Esophagus (tissue), 2 donors: ENCODE measurements at regions not wholly inside any gene's neighbourhood (a gene's known extent, or its start where the extent isn't known, plus 50 kb on each side); places are given as distances from the start of the nearest gene placed in this dataset.

ENCODE experiments used
- H3K27ac ChIP-seq, 2 donors: one replicate each; pipeline ENCODE4 v1.5.1; 2013; ENCODE audit warnings: low read depth in 2 of 2, mild to moderate bottlenecking in 2 of 2, inconsistent platforms in 1 of 2, low read length in 1 of 2, moderate library complexity in 1 of 2
- H3K27me3 ChIP-seq, 2 donors: one replicate each; pipeline ENCODE4 v1.6.1; 2013; ENCODE audit warnings: low read length in 2 of 2, control low read depth in 1 of 2, mild to moderate bottlenecking in 1 of 2; ENCODE audit not compliant: insufficient read depth in 2 of 2, control insufficient read depth in 1 of 2
- H3K36me3 ChIP-seq, 2 donors: one replicate each; pipeline ENCODE4 v1.6.1; 2013; ENCODE audit warnings: low read length in 1 of 2; ENCODE audit not compliant: control insufficient read depth in 2 of 2, insufficient read depth in 2 of 2
- H3K4me1 ChIP-seq, 2 donors: one replicate each; pipeline ENCODE4 v1.6.1; 2013; ENCODE audit warnings: low read length in 1 of 2; ENCODE audit not compliant: control insufficient read depth in 2 of 2, insufficient read depth in 2 of 2
- H3K4me3 ChIP-seq, 2 donors: one replicate each; pipeline ENCODE4 v1.5.1; 2013; ENCODE audit warnings: low read length in 2 of 2, mild to moderate bottlenecking in 2 of 2, low read depth in 1 of 2, moderate library complexity in 1 of 2
- H3K9me3 ChIP-seq, 2 donors: one replicate each; pipeline ENCODE4 v1.6.1; 2013; ENCODE audit warnings: mild to moderate bottlenecking in 2 of 2, low read depth in 1 of 2, low read length in 1 of 2, moderate library complexity in 1 of 2; ENCODE audit not compliant: control insufficient read depth in 2 of 2, insufficient read depth in 1 of 2
- WGBS, 2 donors: extraction: QIAGEN DNeasy Blood & Tissue Kit; methylation state at CpG; one replicate each; pipeline ENCODE4 v1.1.7; 2013; 5-methylcytosine and 5-hydroxymethylcytosine counted together
- donor health status: healthy with polysubstance abuse.
- donor health status: Bipolar disorder and iron deficiency.

DNA sequence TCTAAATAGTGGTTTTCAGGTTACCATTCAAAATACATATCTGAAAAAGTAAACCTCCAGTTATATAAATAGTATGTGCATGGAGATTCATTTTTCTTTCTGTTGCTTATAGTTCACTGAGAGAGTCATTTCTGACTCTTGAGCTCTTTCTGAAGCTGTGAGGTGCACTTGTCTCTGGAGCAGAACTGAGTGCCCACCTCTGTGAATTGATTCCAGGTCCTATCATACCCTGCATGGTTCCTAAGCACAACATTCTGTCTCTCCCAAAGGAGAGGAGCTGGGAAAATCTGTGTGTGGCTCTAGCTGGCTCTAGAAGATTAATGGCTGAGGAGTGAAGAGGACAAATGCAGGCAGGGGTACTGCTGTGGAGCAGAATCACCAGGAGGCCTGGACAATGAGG lies 161.6 kb upstream of the HCCS start:
- H3K4me1 ChIP-seq: no peaks in the 10 kb centered on the region
- H3K27me3 ChIP-seq: no peaks in the 10 kb centered on the region
- H3K27ac ChIP-seq: no peak overlapping the region
- H3K4me3 ChIP-seq: no peak overlapping the region
- H3K9me3 ChIP-seq: no peaks in the 10 kb centered on the region
- H3K36me3 ChIP-seq: no peaks in the 10 kb centered on the region

GRCh38 chrX:10952619-10953018 lies 158.5 kb upstream of the HCCS start:
- no peaks in the 10 kb centered on the region for H3K27me3 ChIP-seq
- H3K9me3 ChIP-seq: no peaks in the 10 kb centered on the region
- WGBS, 2 donors: 45 to 59% methylated on average over 5 of the region's 5 CpGs
- no peak overlapping the region for H3K4me3 ChIP-seq
- H3K4me1 ChIP-seq: no peaks in the 10 kb centered on the region
- no peaks in the 10 kb centered on the region for H3K36me3 ChIP-seq
- no peak overlapping the region for H3K27ac ChIP-seq

GRCh38 chrX:10965174-10965798 lies 145.8 kb upstream of the HCCS start:
- no peaks in the 10 kb centered on the region for H3K27me3 ChIP-seq
- H3K9me3 ChIP-seq: no peaks in the 10 kb centered on the region
- no peaks in the 10 kb centered on the region for H3K4me1 ChIP-seq
- WGBS, 2 donors: 82 to 93% methylated on average over 8 of the region's 8 CpGs
- H3K4me3 ChIP-seq: no peak overlapping the region
- no peaks in the 10 kb centered on the region for H3K36me3 ChIP-seq
- H3K27ac ChIP-seq: no peak overlapping the region

GRCh38 chrX:10966057-10966456 lies 145.1 kb upstream of the HCCS start:
- H3K36me3 ChIP-seq: no peaks in the 10 kb centered on the region
- H3K27me3 ChIP-seq: no peaks in the 10 kb centered on the region
- no peaks in the 10 kb centered on the region for H3K4me1 ChIP-seq
- 55 to 90% methylated on average over 1 of the region's 1 CpG for WGBS, 2 donors
- no peaks in the 10 kb centered on the region for H3K9me3 ChIP-seq
- H3K4me3 ChIP-seq: no peak overlapping the region
- H3K27ac ChIP-seq: no peak overlapping the region

GRCh38 chrX:10971176-10971575 lies 140.0 kb upstream of the HCCS start:
- H3K27ac ChIP-seq: no peak overlapping the region
- 32 to 49% methylated on average over 1 of the region's 1 CpG for WGBS, 2 donors

GRCh38 chrX:10971759-10972158 lies 139.4 kb upstream of the HCCS start:
- Histone ChIP-seq H3K4me3 (no peak overlapping the region), H3K27me3 (no peaks in the 10 kb centered on the region), H3K36me3 (no peaks in the 10 kb centered on the region), H3K27ac (no peak overlapping the region), H3K4me1 (no peaks in the 10 kb centered on the region), H3K9me3 (no peaks in the 10 kb centered on the region)
- WGBS, 2 donors: 58 to 63% methylated on average over 1 of the region's 1 CpG

More at GRCh38 chrX:10971176-10971575, 140.0 kb upstream of the HCCS start:
- Histone ChIP-seq H3K27me3 (no peaks in the 10 kb centered on the region), H3K9me3 (no peaks in the 10 kb centered on the region), H3K4me1 (no peaks in the 10 kb centered on the region), H3K4me3 (no peak overlapping the region), H3K36me3 (no peaks in the 10 kb centered on the region)

DNA sequence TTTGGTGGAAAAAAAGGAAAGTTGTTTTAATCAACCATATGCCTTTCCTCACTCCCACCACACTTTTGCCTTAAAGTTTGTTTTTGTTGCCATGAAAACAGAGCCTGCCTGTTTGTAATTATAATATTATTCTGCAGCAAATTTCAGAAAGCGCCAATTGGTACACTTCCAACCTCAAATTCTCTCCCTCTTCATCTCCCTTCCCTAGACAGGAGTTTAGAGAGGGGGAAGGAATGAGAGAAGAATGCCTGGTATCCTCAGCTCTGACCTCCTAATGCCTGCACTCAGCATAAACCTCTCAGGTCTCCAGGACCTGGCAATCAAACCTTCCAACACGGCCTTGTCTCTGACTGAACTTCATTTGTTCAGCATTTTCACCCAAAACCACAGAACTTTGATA lies 138.4 kb upstream of the HCCS start:
- H3K4me1 ChIP-seq: no peaks in the 10 kb centered on the region
- H3K4me3 ChIP-seq: no peak overlapping the region
- no peaks in the 10 kb centered on the region for H3K27me3 ChIP-seq
- H3K36me3 ChIP-seq: no peaks in the 10 kb centered on the region
- WGBS, 2 donors: 56 to 62% methylated on average over 2 of the region's 2 CpGs
- no peak overlapping the region for H3K27ac ChIP-seq
- H3K9me3 ChIP-seq: no peaks in the 10 kb centered on the region

GRCh38 chrX:10974920-10975319 lies 136.2 kb upstream of the HCCS start:
- H3K4me1 ChIP-seq: no peaks in the 10 kb centered on the region
- no peaks in the 10 kb centered on the region for H3K9me3 ChIP-seq
- WGBS, 2 donors: 79 to 81% methylated on average over 1 of the region's 1 CpG
- no peaks in the 10 kb centered on the region for H3K36me3 ChIP-seq
- no peaks in the 10 kb centered on the region for H3K27me3 ChIP-seq
- no peak overlapping the region for H3K4me3 ChIP-seq
- H3K27ac ChIP-seq: no peak overlapping the region

DNA sequence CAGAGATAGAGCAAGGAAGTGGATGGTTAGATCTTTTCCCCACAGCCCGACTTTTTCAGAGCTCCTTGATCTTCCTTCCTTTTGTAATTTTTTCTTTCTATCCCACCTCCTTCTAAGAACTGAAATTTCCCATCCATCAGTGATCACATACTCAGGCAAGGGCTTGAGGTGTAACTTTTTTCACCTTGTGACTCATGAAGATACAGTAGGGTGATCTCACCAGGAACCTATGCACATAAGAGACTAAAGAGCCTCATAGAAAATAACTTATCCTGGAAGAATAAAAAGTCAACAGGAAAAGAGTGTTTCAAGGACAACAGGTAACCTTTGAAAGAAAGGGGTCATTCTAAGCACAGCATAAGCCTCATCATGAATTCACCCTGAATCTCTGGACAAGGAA lies 131.2 kb upstream of the HCCS start:
- Histone ChIP-seq H3K36me3 (no peaks in the 10 kb centered on the region), H3K4me3 (no peak overlapping the region), H3K9me3 (no peaks in the 10 kb centered on the region), H3K4me1 (no peaks in the 10 kb centered on the region), H3K27me3 (no peaks in the 10 kb centered on the region), H3K27ac (no peak overlapping the region)
- whole genome bisulfite sequencing, 2 donors: 70 to 76% methylated on average over 1 of the region's 1 CpG

GRCh38 chrX:10981506-10981905 lies 129.6 kb upstream of the HCCS start:
- Histone ChIP-seq H3K4me1 (no peaks in the 10 kb centered on the region), H3K36me3 (no peaks in the 10 kb centered on the region), H3K27ac (no peak overlapping the region), H3K27me3 (no peaks in the 10 kb centered on the region), H3K4me3 (no peak overlapping the region), H3K9me3 (no peaks in the 10 kb centered on the region)
- 75 to 90% methylated on average over 3 of the region's 3 CpGs for WGBS, 2 donors
